ENCODE measurements at regions not wholly inside any gene's neighbourhood (a gene's known extent, or its start where the extent isn't known, plus 50 kb on each side); places are given as distances from the start of the nearest gene placed in this dataset.

DNA sequence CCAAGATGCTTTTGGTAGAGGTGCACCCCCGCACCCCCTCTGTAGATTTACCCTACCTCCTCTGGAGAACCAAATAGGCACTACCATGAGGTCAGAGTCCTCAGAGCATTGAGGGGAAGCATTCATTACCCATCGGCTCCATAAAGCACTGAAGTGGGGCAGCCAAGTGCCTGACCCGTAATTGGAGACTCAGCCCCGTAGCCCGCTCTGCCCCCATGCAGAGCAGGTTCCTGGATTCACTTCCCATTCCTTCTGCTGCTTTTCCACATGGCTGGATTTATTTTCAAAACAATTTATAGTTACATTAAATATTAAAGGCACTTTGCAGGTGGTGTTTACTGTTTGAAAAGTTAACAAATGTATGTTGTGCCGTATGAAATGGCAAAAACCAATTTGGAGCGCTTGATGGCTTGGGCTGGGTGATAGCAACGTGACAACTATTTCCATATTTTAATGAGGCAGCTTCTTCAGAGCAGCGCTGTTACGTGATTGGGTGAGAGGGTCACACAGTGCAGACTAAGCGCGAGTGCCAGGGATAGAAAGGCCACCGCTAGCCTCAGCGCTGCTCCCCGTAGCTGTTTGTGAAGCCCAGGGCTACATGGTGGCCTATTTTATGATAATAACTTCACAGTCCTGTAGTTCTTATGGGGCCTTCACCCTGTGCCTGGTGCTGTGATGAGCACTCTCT lies 373.8 kb upstream of the PROK2 start:
- no peak for DNase-seq (ENCODE audit: low spot score)

DNA sequence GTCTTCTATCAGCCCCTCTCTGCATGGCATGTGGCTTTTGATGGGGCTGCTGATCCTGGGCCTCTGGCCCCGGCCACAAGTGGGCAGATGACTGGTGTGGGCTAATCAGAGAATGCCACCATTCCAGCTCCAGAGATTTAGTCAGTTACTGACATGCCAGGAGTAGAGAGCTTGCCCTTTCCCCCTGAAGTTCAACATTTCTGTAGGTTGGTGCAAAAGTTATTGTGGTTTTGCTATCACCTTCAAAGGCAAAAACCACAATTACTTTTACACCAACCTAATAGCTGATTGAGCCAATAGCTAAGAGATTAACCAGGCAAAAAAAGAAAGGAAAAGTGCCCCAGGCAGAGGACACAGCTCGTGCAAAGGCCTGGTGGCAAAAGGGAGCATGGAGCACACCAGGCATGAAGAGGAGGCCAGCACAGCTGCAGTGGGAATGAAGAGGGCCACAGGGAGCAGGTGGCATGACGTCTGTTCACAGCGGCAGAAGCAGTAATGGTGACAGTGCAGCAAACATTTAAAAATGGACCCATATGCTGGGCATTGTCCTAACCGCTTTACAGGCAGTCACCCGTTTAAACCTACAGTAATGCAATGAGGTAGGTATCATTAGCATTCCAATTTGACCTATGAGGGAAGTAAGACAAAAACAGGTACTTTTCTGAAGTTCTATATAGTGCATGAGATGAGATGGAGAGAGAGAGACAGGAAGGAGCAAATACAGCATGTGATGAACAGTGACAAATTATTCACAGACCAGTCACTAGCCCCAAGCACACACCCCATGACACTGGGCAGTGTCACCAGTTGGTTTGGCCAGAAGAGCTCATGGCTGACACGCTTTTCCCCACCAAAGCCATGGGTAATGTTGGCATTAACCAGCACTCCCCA lies 373.0 kb upstream of the PROK2 start:
- DNase-seq (ENCODE audit: low spot score) = peak; percentile 23

DNA sequence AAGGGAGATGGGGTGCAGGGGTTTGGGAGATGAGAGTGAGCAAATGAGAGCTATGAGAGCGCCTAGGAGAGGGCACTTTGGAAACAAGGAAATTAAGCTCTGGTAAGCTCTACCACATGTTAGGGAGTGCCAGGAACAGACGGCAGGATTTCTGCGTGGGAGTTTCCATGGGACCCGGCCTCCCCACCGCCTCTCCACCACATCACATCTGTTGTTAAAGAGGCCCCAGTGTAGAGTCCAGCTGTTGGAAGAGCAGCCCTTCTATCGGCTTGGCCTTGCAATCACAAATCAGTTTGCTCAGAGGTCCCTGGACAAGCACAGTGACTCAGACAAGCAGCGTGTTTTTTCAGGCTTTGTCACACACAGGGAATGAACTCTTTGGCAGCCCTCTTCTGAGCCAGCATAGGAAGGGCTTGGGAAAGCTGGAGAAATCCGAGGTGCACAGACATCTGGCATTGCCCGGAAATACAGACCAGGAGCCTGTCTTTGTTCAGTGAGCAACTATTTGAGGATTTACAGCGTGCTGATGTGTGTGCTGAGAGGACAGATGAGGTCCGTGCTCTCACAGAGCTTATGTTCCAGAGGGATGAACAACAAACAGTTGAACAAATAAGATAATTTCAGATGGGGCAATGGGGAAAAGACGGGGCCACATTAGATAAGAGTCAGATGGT lies 370.6 kb upstream of the PROK2 start:
- DNase-seq (ENCODE audit: low spot score) = peak; percentile 70

DNA sequence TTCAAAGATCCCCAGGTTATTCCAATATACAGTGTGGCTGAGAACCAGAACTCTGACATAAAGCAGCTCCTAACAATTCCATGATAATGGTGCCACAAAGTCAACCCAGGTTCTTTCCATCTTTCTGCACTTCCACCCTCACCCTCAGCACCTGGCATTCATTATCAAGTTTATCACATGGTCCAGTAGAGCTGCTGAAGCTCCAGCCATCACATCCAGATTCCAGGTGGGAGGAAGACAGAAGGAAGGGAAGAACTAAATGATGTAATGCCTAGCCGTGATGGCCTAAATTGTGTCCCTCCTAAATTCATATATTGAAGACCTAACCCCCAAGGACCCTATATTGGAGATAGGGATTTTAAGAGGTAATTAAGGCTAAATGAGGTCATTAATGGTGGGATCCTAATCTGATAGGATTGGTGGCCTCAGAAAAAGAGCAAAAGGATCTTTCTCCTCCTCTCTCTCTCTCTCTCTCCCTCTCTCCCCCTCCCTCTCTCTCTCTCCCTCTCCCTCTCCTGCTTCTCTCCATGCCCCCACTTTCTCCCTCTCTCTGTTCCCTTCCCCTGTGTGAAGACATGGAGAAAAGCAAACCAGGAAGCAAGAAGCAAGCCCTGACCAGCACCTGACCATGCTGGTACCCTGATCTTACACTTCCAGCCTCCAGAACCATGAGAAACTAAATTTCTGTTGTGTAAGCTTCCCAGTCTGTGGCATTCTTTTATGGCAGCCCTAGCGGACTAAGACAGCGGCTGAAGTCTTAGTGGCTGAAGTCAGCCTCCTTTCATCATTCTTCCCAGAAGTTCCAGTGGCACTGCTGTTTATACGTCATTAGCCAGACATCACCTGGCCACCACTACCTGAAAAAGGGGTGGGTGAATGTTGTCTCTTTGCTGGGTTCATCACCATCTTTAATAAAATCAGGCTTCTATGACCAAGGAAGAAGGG lies 369.7 kb upstream of the PROK2 start:
- no peak for DNase-seq (ENCODE audit: low spot score)

DNA sequence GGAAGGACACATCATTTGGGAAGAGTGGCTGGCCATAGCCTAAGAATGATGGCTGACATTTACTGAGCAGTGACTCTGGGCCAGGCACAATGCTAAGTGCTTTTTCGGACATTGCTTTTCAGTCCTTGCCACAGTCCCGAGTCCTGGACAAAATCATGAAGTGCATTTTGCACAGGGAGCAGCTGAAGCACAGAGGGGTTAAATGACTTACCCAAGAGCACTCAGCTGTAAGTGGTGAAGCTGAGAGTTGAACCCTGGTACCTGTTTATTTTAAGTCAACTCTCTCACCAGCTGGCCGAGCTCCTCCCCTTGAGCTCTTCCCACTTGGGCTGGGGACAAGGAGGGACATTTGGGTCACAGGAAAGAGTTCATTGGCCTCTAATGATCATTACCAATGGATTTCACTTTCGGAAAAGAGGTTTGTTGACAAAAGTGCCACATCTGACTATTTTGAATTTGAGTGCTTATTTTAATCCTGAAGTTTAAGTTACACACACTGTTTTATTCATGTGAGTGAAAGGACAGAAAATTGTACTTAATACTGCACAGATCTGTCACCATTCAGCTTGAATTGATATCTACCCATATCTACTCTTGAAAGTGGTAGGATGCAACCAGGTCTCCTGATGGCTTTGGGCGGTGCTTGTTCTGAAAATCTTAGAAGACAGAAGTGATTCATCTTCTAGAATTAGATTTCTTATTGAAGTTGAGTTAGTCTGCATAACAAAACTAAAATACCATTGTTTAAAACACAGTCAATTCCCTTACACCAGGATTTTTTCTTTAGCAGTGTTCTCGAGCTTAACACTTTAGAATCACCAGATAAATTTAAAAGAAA lies 368.7 kb upstream of the PROK2 start:
- no peak for DNase-seq (ENCODE audit: low spot score)

DNA sequence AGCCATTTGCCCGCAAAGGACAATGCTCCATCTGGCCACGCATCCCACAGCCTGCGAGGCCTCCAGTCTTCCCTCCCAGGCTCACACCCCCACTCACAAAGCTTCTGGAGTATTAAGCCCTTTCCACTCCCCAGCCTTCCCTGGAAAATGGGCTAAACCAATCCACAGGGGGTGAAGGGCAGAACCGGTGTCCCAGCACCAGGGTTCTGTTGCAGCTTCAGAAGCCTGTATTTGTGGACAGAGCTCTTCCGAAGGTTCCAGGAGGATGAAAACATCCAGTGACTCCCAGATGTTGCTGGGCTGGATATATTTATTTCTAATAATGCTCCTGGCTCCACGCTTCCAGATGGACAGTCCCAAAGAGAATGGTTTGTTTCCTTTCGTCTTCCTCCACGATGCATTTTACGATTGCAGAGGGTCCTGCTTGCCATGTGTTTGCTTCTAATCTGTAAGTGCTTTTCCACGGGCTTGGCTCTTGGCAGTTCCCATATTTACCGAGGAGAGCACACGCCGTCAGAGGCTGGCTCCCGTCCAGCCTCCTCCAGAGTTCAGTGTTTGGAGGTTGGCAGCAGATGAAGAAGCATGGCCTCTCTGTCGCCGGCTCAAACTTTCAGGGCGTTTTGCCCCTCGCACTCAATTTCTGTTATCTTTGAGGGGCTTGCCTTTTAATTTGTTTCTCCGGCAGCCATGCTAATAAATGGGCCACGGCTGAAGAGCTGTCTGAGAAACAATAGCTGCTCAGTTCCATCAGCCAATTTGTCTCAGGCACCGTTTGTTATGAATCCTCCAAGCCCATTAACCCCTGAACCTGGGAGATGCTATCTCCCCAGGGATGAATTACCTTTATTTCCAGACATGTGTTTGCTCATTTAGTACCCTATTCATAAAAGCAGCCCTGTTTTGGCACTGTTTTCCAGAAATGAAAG lies 367.9 kb upstream of the PROK2 start:
- peak; percentile 26 for DNase-seq (ENCODE audit: low spot score)

DNA sequence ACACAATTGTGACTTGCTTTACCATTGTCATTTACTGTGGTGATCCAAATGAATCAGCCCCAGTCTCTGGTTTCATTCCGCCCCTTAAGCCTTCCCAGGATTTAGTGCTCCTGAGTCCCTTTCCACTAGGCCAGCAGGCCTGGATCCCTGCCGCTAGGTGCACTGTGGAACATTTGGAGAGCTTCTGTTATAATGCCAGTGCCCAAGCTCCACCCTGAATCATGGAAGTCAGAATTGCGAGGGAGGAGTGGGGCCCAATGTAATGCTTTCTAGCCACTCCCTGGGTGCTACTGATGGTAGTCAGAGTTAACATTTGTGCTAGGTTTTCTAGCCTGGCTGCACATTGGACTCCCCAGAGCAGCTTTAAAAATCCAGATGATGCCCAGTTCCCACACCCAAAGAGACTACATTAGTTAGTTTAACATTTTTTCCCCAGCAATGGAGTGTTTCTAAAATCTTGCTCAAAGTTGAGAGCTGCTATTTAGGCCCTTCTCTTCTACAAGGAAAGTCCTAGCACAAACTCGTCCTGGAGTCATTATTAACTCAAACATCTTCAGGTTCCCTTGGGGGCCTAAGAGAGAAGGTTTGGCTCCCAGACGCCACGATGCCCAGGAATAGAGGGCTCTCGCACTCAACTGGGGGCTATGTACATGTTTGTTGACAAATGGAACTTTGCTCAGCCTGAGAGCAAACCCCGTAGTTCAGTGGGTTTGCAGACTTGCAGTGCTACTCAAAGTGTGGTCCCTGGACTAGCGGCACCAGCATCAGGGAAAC lies 366.7 kb upstream of the PROK2 start:
- DNase-seq (ENCODE audit: low spot score) = no peak

DNA sequence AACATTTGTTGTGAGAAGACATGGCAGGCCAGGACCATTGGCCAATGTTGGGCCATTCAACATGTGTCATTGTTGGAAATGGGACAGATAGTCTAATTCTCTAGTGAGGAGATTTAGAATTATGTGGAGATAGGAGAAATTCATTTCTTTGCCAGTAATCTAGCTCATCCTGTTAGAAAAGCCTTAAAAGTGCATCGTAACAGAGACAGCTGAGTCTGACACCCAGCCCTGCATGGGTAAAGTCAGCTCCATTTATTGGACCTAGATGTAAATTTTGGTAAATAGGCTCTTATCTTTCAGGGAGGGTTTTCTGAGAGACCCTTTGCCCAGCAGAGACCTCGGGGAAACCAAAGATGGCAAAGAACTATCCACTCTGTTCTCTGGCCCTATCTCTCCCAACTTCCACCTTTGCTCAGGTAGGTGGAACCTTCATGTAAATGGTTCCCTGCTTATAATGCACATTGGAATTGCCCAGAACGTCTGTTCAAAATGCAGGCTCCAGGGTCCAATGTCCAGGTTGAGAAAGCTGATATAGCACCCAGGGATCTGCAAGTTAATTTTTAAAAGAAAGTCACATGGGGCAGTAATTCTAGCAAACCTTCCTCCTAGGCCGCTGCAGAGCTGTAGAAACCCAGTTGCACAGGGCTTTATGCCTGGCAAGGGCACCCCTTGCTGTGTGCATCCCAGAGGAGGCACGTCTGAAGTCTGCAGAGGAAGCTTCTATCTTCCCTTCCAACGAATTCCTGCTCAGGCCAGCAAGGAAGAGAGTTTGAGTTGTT lies 365.9 kb upstream of the PROK2 start:
- DNase-seq (ENCODE audit: low spot score) = peak; percentile 26

DNA sequence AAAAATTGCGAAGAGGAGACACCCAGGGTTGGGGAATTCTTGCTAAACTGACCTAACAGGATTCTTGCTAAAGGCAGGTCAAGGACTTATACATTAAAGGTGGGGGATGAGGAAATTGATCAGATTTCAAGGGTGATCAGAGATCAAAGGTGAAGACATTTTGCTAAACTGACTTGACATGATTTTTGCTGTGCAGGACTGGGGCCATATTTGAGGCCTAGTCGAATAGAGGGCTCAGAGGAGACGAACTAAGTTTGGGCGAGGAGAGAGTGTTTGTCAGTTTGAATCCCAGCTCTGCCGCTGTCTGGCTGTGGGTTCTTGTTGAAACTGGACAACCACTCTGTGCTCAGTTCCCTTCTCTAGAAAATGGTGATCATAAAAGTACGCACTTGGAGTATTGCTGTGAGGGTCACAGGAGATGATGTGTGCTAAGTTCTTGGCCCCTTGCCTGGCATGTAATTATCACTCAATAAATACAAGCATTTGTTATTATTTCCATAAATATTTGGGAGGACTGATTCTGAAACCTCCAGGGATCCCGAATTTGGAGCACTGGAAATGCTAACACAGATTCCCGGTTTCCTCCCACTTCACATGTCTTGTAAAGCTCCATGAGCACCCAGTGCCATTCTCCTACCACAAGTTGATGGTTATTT lies 364.8 kb upstream of the PROK2 start:
- no peak for DNase-seq (ENCODE audit: low spot score)

DNA sequence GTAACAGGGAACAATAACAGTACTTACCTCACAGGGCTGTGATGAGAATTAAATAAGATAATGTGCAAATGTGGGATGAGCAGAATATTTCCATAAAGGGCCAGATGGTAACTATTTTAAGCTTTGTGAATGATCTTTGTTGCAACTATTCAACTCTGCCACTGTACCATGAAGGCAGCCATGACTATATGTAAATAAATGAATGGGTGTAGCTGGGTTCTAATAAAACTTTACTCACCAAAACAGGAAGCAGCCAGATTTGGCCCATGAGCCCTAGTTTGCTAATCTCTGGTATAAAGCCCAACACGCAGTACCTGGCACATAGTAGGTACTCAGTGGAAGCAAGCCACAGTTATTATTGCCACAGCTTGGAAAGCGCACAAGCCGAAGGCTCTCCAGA lies 362.7 kb upstream of the PROK2 start:
- DNase-seq (ENCODE audit: low spot score) = no peak

DNA sequence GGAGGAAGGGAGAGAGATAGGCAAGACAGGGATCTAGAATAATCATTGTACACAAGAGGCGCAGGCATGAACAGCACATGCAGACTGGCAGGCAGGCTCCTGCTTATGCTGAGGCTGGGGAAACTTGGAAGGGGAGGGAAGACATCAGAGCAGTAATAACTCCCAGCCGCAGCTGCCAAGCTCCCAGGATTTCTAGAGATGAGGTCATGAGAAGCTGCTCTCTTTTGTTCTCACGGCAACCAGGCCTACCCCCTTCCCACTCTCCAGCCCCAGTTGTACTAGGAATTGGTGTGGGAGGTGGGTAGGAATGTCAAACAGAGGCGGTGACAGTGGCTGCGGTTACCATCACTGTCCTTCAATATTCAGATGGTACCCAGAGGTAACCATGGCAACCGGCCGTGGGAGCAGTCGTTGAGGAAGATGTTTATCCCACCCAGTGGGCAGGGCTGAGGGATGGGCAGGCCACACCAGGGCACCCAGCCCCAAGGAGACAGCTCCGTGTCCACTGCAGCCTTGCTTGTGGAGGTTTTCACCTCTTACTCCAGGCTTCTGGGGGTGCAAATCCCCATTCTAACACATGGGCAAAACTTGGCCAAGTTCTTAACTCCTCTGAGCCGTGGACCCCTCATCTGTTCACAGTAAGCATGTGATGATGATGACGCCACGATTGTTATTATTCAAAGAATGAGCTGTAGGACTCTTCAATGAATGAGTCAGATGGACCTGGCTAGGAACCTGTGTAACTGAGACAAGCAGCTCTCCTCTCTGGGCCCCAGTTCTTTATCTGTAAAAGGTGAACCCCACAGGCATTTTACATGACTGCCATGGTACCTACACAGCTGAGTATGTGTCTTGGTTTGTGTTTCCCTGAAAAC lies 360.8 kb upstream of the PROK2 start:
- peak; percentile 14 for DNase-seq (ENCODE audit: low spot score)

DNA sequence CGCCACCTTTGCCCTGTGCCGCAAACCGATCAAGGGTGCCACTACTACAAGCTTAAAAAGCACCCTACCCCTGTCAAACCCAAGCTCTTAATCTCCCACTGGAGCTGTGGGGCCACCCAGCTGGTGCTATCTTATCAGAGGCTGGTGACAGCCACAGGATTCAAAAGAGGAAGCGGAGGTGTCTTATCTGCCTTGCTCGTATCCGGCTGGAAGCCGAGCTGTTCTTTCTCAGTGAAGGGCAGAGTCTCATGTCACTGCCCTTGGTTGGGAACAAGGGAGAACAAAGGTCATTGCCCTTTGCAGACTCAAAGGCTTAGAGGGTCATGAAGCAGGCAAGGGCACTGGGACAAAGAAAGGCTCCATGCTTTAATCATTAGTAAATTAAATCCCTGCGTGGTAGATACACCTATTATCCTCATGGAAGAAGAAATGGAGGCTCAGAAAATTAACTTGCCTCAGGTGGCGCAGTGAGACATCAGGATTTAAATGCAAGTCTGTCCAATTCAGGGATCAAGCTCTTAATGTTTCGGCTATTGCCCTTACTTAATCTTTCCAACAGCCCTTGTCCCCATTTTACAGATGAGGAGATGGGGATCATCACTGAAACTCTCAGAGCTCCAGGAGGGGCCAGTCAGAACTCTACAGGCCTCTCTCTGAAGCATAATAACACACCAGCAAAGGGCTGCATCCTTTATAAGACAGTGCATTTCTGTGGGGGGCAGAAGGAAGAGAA lies 360.0 kb upstream of the PROK2 start:
- no peak for DNase-seq (ENCODE audit: low spot score)

DNA sequence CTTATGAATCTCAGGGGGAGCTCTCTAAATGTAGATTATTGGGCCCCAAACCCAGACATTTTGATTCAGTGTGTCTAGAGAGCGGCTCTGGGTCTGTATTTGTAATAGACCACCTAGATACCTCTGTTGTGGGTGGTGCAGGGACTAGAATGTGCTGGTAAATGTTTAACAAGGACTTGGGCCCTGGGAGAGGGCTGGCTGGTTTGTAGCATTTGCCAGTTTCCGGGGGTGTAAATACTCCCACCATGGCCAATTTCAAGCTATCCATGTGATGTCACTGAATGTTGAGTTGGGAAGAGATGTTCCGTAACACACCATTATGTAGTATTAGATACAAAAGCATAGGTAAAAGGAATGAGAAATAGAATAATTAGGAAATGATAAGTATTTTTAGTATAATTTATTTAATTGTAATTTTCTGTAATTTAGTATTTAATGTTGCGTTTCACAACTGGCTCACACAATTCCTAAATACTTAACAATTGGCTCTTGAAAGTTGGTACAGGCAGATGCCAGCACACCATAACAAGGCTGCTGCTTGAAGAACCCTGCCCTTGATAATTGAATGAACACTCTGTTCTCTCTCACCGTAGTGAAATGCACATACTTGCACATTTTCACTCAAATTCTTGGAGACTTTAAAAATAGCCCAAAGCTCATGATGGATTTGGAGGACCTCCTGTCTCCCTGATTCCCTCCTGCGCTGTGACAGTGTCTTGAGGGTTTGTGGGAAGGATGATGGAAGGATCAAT lies 359.2 kb upstream of the PROK2 start:
- DNase-seq (ENCODE audit: low spot score) = no peak

DNA sequence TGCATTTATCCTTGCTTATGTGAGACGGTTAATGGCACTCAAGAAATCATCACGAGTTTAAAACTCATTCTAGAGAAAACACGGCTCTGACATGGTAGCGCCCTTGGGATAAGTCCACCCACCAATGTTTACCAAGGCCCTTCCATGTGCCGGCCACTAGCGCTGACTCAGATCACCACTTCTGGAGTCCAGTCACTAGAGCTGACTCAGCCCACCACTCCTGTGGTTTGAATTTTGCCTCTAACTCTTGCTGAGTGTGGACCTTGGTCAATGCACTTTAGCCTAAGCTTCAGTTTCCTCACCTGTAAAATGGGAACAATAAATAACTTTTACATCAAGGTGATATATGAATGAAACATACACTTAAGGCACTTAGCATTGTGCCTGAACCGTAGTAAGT lies 358.4 kb upstream of the PROK2 start:
- DNase-seq (ENCODE audit: low spot score) = peak; percentile 43

DNA sequence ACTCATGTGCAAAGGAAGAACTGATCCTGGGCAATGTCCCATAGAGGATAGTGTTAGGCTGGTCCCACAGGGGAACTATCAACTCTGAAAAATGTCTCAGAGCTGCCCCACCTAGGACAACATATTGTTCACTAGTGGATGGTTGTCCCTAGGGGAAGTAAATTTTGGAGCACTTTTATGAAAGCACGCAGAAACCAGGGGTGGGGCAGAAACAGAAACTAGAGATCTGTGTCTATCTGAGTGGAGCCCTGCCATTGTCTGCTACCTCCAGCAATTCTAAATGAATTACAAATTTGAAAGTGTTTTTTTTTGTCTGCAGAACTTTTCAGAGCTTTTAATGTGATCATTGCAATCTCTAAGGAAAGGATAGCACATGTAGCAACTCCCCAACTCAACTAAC lies 357.1 kb upstream of the PROK2 start:
- no peak for DNase-seq (ENCODE audit: low spot score)
